CMK (cell line): ENCODE measurements at regions not wholly inside any gene's neighbourhood (a gene's known extent, or its start where the extent isn't known, plus 50 kb on each side); places are given as distances from the start of the nearest gene placed in this dataset.

Source experiments
- DNase-seq: peaks from one replicate; pipeline ENCODE4 v3.0.0-alpha.2; 2010; ENCODE audit warnings: low read depth

DNA sequence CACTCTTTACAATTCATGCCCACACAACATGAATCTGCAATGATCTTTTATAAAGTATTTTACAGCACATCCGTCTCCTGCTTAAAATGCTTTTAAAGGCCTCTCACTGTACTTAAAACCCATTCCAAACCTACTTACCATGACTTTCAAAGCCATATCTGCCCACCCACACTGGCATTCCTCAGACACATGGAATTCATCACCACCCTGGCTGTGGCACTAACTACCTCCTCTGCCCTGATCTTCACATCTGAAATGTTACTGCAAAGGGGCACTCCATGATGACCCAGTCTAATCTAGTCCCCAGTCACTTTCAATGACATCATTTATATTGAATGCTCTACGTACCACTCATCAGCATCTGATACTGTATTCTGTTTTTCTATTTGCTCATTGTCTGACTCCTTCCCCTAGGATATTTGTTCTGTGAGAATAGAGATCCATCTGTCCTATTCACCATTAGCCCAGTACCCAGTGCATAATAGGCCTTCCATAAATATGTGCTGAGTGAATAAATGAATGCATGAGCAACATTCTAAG, 193.2 kb upstream of the KIF2A start:
- DNase-seq = no peak

DNA sequence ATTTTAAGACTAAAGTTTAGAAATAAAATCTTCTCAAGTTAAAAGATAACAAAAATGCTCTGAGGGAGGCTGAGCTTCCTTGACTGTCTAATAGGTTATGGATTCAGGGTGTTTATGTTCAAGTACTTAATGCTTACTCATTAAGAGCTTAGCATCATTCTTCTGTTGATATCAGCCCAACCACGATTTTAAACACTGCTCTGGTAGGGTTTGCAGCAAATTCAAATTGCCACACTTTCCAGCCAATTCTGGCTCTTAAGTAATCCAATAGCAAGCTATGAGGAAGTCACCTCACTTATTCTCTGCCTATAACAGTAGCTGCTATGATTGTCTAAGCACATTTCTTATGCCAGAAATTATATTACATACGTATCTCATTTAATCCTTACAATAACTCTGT, 191.0 kb upstream of the KIF2A start:
- DNase-seq = no peak

DNA sequence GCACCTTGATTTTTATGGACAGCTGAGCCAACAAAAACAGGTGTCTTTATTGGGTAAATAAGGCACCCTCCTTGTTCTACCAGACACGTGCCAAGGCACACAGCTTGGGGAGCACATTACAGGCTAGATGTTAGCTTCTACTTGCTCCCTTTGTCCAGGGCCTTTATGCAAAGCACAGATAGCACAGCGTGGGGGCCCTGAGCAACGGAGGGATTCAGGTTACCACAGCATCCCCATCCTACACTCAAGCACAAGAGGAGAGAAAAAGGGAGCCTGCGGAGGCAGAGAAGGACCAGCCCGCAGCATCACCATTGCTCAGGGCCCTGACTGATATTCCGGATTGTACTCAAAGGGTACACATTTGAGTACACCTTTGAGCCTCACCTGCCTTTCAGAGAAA, 181.7 kb upstream of the KIF2A start:
- DNase-seq = no peak

DNA sequence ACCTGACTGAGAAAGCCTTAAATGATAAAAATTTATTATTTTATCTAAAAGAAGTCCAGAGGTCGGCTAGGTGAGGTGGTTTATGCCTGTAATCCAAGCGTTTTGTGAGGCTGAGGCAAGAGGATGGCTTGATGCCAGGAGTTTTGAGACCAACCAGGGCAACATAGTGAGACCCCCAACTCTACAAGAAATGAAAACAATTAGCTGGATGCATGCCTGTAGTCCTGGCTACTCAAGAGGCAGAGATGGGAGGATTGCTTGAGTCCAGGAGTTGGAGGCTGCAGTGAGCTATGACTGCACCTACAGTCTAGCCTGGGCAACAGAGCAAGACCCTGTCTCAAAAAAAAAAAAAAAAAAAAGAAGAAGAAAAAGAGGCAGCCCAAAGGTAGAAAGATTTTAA, 179.9 kb upstream of the KIF2A start:
- no peak for DNase-seq

DNA sequence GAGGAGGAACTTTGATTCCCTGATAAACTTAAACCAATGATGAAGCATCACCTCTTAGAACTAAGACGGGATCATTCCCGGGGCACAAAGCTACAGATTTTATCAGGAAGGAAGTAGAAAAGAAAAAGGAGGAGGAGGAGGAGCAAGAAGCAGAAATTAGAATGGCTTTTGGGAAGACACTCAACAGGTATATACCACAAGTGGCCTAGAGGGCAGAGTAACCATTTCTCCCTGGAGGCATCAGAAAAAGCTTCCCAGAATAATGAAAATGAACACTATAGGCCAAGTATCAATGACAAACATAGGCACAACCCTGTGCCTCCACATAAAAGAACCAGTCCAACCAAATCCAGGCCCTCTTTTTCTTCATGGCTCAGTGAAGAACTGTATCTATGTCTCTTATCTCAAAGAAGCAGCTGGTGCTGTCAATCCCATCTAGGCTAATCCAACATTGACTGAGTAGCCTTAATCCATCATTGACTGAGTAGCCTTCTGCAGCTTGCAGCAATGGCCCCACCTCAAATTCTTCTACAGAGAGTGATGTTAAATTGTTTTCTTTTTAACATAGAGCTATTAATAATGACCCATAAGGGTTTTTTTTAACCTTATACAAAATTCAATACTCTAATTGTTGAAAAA, 178.8 kb upstream of the KIF2A start:
- no peak for DNase-seq

DNA sequence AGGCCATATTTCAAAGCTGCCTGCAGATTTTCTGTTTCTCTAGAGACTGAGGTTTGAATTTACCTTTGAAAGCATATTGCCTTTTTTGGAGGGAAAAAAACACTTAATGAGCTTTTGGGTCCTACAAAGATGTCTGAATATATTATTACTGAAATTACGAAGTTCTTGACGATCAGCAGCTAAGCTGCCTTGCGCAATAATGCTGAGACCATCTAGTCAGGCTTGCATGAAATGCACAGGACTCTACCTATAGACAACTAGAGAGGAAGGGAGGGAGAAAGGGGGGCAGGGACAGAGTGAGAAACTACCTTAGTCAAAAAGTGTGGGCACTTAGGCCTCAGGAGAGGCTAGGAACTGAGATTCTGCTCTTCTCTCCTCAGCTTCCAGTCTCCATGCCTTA, 175.9 kb upstream of the KIF2A start:
- no peak for DNase-seq

DNA sequence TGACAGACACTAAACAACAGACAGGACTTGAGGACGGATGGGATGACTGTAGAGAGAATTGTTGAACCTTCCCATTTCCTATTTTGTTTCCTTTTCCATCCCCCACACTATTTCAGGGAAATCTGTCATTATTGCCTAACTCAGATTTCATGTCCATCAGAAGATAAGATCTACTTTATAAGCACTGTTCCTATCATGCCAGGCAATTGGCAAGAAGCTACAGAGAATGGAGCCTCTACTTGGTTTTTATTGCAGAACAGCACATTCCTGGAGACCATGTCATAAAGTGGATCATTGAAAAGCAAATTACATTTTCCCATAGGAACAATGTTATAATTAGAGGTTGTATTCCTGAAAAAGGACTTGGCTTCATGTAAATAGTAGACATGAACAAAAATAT, 173.7 kb upstream of the KIF2A start:
- DNase-seq = no peak

DNA sequence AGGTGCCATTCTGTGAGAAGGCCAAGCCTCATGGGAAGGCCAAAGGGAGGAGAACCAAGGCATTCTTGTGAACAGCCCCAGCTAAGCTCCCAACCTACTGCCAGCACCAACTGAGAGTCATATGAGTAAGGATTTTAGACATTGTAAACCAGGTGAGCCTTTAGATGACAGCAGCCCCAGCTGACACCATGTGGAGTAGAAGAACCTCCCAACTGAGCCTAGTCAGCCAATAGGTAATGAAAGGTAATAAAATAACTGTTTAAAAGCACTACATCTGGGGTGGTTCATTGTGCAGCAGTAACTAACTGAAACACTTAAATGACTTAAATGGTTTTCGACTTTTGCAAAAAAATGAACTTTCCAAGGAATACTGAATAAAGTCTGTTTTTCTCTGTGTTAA, 172.6 kb upstream of the KIF2A start:
- no peak for DNase-seq

DNA sequence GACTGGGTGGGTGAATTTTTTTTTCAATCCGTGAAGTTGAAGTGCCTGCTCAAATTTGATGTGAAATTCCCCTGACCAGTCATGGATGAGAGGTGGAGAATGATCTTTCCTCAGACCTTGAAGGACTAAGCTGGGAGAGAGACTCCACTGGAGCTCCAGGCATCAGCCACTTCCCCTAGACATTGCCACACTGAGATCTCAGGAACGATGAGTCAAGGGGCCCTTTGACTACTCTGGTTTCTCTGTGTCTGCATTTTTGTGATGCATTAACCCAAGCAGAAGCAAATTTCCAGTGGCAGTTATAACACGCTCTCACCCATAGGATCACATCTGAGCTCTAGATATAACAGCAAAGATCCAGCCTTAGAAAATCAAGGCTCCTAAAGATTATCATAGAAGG, 171.2 kb upstream of the KIF2A start:
- DNase-seq = no peak

DNA sequence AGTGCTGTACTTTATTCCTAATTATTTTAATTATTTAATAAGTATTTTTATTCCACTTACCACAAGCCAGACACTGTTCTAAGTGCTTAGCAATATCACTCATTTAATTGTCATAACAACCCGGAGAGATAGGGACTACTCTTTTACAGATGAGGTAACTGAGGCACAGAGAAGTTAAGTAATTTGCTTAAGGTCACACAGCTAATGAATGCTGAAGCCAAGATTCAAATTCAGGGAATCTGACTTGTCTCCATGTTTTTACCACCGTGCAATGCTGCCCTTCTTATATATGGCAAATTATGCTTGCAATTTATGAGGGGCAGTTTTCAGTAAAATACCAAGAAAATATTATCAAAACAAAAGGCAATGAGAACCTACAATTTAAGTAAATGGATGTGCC, 168.4 kb upstream of the KIF2A start:
- no peak for DNase-seq

DNA sequence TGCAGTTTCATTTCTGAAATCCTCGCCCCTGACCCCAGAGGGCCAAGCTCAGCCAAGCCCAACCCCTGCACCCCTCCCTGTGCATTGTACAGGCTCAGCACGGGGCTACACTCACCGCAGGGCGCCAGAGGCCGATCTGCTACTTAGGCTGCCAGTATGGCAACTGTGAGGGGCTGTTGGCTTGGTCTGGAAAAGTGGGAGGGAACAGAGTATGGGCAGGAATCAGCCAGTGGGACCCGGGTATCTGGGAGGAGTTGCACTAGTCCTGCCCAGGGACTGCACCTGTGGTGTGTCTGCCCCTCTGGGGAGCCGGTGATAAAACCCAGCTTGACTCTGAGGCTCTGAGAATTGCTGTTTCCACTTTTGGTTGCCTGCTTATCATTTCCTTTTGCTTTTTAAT, 167.4 kb upstream of the KIF2A start:
- DNase-seq = no peak

DNA sequence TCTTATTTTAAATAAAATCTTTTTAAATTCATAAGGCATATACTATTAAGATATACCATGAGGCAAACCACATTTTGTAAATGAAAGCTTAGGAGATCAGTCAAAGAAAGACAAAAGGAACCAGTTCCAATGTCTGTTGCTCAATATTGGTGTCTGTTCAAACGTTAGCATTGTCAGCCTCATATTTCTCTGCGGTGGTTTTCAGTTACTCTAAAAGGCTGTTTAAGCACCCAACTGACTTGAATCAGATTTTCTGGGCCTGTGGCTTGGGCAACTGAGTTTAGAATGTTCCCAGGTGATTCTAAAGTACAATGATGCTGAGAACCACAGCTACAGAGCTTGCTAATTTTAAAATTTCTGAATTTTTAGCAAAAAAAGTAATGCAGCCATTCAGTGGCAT, 166.3 kb upstream of the KIF2A start:
- DNase-seq = no peak

DNA sequence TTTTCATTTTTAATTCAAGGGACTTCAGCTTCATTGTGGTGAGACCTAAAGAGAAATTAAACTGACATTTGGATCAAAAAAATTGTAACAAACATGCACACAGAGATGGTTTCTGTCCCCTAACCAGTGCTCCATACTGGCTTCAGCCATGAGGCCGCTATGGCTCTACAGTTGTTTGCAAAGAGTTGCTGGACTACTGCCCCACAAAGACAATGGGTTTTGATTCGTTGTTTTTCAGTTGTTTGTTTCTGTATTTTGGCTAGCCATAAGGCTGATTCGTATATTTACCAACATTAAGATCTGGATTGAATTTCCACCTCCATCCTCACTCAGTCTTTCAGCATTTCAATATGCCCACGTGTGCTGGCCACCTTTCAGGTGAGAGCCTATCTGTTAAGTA, 163.7 kb upstream of the KIF2A start:
- DNase-seq = no peak

DNA sequence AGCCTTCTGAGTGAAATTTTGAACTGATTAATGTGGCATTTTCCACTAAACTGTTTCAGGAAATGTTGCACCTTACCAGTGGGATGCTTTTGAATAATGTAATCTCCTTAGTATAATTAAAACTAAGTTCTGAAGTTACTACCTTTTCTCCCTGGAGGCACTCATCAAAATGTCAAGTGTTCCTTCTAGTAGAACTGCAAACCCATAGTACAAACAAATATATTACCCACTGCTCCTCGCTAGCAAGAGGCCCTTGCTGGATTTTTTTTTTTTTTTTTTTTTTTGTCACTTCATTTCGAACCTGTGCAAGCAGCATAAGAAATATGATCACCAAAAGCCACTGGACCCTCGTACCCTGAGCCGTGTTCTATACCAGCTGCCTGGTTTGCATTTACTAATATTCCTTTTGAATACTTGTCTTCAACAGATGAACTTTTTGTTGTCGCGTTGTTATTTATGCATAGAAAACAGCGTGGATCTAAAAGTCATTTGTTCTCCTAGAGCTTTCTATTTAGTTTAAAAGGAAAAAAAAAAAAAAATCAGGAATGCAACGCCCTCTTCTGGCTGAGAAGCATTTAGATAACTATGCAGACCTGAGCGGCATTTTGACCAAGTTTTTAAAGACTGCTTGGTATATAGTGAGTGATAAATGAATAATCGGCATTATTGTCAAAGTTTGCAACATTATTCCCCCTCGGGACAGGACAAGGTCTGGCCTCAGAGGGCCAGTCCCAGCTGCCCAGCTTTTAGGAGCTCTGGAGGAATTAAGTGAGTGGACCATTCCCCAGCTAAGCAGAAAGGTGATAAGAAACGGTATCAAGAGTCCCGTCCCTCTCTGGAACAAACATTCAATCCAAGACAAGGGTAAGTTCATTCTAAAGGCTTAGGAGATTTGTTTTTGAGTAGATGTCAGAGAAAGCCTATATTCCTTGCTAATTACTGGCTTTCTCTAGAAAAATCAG, 162.5 kb upstream of the KIF2A start:
- DNase-seq = no peak

DNA sequence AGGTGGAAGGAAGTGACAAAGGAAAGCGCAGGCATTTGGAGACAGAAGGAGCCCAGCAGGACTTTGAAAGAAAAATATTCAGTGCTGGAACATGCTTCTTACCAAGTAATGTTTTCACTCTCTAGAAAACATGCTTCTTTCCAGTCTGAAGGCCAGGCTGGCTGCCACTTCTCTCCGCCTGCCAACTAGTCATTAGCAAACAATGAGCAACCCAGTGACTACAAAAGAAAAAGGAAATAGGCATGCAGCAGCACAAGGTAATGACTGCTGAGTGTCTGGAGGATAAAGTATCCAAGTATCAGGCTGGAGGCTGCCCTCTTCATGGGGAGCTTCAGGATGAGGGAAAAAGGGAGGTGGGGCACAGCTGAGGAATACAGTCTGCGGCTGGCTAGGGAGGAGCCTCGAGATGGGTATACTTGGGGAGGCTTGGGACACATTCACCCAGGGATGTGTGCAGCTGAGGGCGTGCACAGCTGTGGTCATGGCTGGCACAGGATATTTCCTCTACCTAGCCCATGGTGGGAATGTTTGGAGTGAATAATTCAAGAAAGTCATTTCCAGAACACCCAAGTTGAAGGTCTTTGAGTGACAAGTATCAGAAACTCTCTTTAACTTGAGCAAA, 161.5 kb upstream of the KIF2A start:
- no peak for DNase-seq

DNA sequence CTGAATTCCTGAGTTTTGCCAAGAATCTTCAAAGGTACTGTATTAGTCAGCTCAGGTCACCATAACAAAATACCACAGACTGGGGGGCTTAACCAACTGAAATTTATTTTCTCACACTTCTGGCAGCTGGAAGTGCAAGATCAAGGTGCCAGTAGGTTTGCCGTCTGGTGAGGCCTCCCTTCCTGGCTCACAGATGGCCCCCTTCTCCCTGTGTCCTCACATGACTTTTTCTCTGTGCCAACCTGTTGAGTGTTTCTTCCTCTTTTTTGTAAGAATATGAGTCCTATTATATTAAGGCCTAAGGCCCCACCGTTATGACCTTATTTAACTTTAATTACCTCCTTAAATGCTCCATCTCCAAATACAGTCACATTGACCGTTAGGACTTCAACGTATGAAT, 156.1 kb upstream of the KIF2A start:
- no peak for DNase-seq

DNA sequence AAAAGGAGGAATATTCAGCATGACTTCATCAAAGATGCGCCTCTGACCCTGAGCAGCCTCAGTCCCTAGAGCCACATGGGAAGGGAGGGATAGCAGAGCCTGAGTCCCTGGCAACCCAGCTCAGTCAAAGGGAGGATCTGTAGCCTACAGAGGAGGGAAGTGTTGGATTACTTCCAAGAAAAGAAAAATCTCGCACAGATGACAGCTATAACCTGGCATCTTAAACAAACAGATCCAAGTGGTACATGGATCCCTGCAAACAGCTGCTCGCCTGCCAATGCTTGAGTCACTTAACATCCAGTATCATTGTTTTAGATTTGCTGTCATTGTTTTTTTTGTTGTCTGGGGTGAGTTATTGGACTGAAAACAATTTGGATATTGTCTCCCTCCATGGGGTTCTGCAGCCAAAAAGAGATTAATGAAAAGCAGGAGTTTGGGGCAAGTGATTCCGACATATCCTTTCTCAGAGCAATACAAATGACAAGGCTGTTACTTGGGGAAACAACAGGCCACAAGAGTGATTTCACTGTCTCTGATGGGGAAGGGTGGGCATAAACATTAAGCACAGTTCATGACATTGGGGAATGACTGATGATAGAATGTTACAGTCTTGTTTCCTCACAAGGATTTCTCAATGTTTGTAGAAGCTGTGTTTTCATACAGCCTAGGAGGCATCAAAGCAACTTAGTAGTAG, 153.5 kb upstream of the KIF2A start:
- DNase-seq = no peak

DNA sequence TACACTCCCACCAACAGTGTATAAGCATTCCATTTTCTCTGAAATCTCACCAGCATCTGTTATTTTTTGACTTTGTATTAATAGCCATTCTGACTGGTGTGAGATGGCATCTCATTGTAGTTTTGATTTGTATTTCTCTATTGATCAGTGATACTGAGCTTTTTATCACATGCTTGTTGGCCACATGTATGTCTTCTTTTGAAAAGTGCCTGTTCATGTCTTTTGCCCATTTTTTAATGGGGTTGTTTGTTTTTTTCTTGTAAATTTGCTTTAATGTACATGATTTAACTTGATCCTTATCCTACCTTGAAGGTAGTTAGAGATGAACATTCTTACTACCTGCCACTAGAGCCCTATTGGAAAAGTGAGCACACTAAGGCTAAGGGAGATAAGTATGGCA, 151.2 kb upstream of the KIF2A start:
- no peak for DNase-seq

DNA sequence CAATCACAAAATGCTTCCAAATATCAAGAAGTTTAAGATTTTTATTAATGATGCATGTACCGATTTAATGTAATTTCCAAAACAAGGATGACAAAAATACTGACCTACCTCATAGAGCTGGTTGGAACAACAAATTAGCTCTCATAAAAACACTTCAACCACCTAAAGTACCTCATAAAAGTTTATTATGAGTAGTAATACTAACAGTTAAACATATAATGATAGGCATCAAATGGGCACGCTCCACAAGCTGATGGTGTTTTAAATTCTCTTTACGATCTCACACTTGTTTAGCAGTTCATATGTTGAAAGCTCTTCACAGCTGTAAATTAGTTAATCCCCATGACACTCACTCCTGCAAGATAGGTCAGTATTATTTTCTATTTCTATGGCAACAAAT, 150.0 kb upstream of the KIF2A start:
- DNase-seq = no peak

DNA sequence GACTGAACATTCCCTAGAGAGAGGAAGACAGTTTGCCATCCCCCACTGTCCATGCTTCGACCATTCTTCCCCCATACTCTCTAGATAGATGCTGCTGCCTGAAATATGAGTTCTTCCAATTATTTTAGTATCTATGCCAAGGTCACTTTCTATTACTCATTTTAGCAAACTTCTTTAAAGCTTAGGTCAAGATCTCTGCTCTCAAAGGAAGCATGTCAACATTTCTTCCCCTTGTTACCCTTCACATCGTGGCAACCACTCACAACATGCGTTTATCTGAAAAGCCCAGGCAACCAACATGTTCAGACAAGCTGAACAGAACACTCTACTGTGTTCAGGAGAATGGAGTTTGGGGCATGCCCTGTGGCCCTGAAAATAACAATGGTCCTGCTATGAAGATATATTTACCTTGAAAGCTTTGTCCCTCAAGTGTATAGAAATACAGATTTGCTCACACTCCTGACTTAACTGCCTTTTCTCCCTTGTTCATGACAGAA, 138.4 kb upstream of the KIF2A start:
- no peak for DNase-seq

DNA sequence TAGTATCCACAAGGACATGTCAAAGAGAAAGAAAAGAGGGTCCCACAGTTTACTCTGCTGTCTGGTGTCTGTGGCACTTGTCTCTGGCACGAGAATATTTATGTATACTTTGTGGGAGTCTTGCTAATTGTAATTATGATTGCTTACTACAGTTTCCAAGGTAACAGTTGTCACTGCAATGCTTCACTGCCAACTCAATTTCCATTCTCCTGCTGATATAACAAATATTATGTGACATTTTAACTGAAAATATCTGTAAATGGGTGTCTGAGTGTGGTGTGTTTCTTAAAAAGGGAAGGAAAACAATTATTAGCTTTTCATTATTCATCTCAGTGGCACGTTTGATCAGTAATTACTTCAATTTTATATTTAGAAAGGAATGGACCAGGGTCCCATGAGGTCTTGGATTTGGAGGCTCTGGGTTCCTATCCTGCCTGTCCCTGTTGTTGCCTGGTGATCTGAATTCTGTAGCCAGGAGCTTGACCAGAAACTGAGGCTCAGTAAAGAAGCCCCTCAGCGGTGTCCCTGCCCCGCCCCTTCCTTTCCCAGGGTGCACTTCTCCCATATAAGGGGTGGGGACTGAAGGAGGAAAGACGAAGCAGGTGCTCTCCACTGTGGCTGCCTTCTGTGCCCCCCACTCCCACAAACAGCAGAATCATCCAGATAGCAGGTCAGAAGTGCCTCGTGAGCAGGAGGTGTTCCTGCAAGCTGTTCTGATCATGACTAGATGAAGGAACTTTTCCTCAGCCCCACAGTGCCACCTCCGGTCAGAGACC, 137.3 kb upstream of the KIF2A start:
- DNase-seq = no peak
